Lower leg skin (tissue), 3 donors: ENCODE measurements at regions not wholly inside any gene's neighbourhood (a gene's known extent, or its start where the extent isn't known, plus 50 kb on each side); places are given as distances from the start of the nearest gene placed in this dataset.

Source experiments
- CTCF ChIP-seq, 3 donors: fragments of 450-650 bp; IDR thresholded peaks; one replicate each; pipeline ENCODE4 v1.5.1; 2016; ENCODE audit warnings: antibody characterized with exemption in 3 of 3, mild to moderate bottlenecking in 3 of 3, moderate library complexity in 2 of 3
- POLR2A ChIP-seq, 2 donors: fragments of 450-650 bp; IDR thresholded peaks; one replicate each; pipeline ENCODE4 v1.6.1; 2016 to 2017; ENCODE audit warnings: antibody characterized with exemption in 2 of 2, mild to moderate bottlenecking in 1 of 2, moderate library complexity in 1 of 2

GRCh38 chr14:34044666-34045306 lies 93.9 kb upstream of the EGLN3 start:
- TF ChIP-seq CTCF (IDR thresholded peaks at IDR 0.05) (no peak), POLR2A (IDR thresholded peaks at IDR 0.05) (no peak)
